Transverse colon (tissue), 4 donors: ENCODE measurements at regions not wholly inside any gene's neighbourhood (a gene's known extent, or its start where the extent isn't known, plus 50 kb on each side); places are given as distances from the start of the nearest gene placed in this dataset.

ENCODE experiments used
- EP300 ChIP-seq: sonication (generic); formaldehyde crosslinking; IDR thresholded peaks from one replicate; pipeline ENCODE4 v1.6.1; 2017; ENCODE audit warnings: antibody characterized with exemption, low read depth
- POLR2A ChIP-seq: fragments of 450-650 bp; IDR thresholded peaks from one replicate; pipeline ENCODE4 v1.6.1; 2016; ENCODE audit warnings: antibody characterized with exemption, mild to moderate bottlenecking, moderate library complexity
- POLR2AphosphoS5 ChIP-seq, 3 donors: sonication (generic); formaldehyde crosslinking; IDR thresholded peaks; one replicate each; pipeline ENCODE4 v1.6.1; 2016; ENCODE audit warnings: antibody characterized with exemption in 3 of 3
- TF ChIP-seq, protein P1 (sequence below), 5 experiments: fragments of 200-600 bp in 3 of 5; fragments of 450-650 bp in 2 of 5; sonication (generic) in 3 of 5; IDR thresholded peaks; 1 replicate in 2 of 5; 2 replicates in 3 of 5; pipeline ENCODE4 v1.5.1; 2016 to 2017; ENCODE audit warnings: antibody characterized with exemption in 5 of 5, inconsistent platforms in 3 of 5, mild to moderate bottlenecking in 2 of 5, moderate library complexity in 1 of 5

DNA sequence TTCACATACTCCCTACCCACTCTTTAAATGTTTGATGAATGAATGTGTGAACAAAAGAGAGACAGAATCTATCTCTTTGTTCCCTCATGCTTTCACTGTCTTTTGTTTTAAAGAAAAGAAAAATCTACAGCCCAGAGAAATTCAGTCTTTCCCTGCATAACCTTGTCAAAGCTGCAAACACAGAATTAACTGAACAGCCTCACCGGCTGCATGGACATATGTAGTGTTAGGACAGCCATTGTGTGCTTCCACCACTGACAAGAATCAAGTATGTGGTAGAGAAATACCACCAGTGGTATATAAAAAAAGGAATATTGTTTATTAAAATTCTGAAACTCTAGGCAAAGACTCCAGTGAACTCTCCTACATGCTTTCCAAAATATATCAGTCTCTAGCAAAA is 348.4 kb upstream of the NBEA start:
- TF ChIP-seq, protein P1, sequence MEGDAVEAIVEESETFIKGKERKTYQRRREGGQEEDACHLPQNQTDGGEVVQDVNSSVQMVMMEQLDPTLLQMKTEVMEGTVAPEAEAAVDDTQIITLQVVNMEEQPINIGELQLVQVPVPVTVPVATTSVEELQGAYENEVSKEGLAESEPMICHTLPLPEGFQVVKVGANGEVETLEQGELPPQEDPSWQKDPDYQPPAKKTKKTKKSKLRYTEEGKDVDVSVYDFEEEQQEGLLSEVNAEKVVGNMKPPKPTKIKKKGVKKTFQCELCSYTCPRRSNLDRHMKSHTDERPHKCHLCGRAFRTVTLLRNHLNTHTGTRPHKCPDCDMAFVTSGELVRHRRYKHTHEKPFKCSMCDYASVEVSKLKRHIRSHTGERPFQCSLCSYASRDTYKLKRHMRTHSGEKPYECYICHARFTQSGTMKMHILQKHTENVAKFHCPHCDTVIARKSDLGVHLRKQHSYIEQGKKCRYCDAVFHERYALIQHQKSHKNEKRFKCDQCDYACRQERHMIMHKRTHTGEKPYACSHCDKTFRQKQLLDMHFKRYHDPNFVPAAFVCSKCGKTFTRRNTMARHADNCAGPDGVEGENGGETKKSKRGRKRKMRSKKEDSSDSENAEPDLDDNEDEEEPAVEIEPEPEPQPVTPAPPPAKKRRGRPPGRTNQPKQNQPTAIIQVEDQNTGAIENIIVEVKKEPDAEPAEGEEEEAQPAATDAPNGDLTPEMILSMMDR (IDR thresholded peaks at IDR 0.05) = no peak
- no peak for TF ChIP-seq POLR2A
- TF ChIP-seq EP300 = no peak
- TF ChIP-seq POLR2AphosphoS5 (IDR thresholded peaks at IDR 0.05) = no peak
